GM19452 (cell line): ENCODE measurements at regions not wholly inside any gene's neighbourhood (a gene's known extent, or its start where the extent isn't known, plus 50 kb on each side); places are given as distances from the start of the nearest gene placed in this dataset.
A peak's percentile ranks its signal among the peaks of the same experiment; 100 is the strongest.
"Not testable (repeated sequence)": the region's sequence is repeated elsewhere in the genome, so short reads cannot be mapped to it uniquely, and the experiment has no call there.

Experiments used
- ATAC-seq: cut with Tn5 transposase; IDR thresholded peaks from one replicate; pipeline ENCODE4 v1.9.1; 2021; ENCODE audit not compliant: unreplicated experiment

GRCh38 chr5:91285062-91285461 lies 98.1 kb downstream of the ARRDC3 start:
- ATAC-seq = not testable (repeated sequence)

DNA sequence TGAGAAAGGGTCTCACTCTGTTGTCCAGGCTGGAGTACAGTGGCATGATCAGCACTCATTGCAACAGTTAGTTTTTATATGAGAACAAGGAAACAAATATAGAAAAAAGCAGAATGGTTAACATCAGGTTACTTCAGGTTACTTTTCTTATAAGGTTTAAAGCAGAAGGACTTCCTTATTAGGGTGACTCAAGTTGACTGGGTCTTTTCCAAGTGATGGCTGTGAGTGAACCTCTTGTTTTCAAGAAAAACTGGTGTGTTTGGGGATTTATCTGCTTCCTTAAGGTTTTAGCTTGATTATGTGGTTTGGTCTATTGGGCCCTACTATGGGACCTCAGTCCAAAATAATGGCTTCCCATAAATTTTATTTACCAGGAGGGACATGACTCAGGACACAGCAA lies 99.2 kb downstream of the ARRDC3 start:
- no peak for ATAC-seq

DNA sequence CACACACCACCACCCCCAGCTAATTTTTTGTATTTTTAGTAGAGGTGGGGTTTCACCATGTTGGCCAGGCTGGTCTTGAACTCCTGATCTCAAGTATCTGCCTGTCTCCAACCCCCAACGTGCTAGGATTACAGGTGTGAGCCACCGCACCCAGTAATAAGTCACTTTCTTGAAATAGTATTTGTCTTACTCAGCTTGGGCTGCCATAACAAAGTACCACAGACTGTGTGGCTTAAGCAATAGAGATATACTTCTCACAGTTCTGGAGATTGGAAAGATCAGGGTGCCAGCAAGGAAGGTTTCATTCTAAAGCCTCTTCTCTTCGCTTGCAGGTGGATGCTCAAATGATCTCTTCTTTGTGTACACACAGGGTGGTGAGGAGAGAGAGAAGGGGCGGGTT lies 99.8 kb downstream of the ARRDC3 start:
- no peak for ATAC-seq

- no peak for ATAC-seq
Observed at GRCh38 chr5:91282210-91282609, 100.9 kb downstream of the ARRDC3 start.

DNA sequence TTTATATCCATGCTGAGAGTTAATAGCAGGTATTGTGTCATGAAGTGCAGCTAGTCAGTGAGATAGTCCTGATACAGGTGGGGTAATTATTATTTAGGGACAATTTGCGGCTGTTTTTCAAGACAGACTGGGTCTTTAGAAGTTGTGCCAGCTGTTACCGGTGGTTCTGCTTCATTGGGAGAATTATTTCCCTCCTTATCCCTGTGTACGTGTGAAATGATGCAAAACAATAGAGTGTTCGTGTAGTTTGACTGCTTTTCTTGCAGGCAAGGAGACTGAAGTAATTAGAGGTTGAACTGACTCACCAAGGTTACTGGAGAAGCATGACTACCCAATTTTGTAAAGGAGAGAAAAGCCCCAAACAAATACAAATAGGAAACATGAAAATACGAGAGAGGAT lies 101.7 kb downstream of the ARRDC3 start:
- ATAC-seq = no peak

GRCh38 chr5:91280362-91281269 lies 102.5 kb downstream of the ARRDC3 start:
- ATAC-seq = peak; percentile 93

- no peak for ATAC-seq
Observed at GRCh38 chr5:91277840-91278239, 105.3 kb downstream of the ARRDC3 start.

- no peak for ATAC-seq
Observed at GRCh38 chr5:91277093-91277626, 106.0 kb downstream of the ARRDC3 start.

DNA sequence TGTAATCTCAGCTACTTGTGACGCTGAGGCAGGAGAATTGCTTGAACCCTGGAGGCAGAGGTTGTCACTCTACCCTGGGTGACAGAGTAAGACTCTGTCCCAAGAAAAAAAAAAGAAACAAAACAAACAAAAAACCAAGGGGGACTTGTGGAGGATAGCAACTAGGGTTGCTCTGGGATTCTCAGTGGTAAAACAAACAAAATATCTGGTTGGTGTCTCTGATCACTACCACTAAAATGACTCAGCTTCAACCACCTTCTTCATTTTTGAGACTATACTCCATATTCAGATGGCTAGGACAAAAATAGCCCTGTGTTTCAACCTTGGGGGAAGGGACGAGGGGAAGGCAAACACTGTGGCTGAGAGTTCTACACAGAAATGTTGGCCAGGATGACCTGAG lies 110.3 kb downstream of the ARRDC3 start:
- ATAC-seq = peak; percentile 85

GRCh38 chr5:91271999-91272398 lies 111.1 kb downstream of the ARRDC3 start:
- ATAC-seq = peak; percentile 54

- ATAC-seq = no peak
Observed at GRCh38 chr5:91269198-91269597, 113.9 kb downstream of the ARRDC3 start.

DNA sequence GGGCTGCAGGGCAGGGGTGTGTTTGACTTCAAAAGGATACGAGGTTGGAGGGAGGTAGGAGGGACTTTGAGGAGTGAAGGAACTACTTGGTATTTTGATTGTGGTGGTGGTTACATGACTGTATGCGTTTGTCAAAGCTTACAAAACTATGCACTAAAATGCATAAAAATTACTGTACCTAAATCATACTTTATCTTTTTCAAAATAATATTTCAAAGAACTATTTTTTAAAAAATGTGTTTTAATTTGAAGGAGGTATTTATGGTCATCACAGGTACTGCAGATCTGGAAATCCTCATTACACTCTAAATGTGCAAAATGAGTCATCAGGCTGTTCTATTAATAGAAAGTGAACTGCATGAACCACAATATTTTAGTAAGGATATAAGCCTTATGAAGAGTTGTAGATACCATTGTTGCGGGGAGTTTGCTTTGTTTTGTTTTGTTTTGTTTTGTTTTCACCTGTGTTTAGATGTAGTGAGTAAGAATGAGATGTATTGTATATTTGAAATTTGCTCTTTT lies 116.9 kb downstream of the ARRDC3 start:
- ATAC-seq = peak; percentile 72

GRCh38 chr5:91264311-91265051 lies 118.6 kb downstream of the ARRDC3 start:
- no peak for ATAC-seq

GRCh38 chr5:91263898-91264297 lies 119.2 kb downstream of the ARRDC3 start:
- ATAC-seq = no peak

GRCh38 chr5:91257301-91257700 lies 125.8 kb downstream of the ARRDC3 start:
- no peak for ATAC-seq

DNA sequence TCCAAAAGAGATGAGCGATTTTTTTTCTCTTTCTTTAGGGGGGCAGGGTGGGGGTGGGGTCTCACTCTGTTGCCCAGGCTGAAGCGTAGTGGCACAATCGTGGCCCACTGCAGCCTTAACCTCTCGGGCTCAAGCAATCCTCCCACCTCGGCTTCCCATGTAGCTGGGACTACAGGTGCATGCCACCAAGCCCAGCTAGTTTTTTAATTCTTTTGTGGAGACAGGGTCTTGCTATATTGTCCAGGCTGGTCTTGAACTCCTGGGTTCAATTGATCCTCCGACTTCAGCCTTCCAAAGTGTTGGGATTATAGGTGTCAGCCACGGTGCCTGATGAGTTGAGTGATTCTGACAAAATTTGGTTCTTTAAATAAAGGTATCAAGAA lies 127.0 kb downstream of the ARRDC3 start:
- ATAC-seq = no peak

GRCh38 chr5:91255396-91256141 lies 127.5 kb downstream of the ARRDC3 start:
- ATAC-seq = no peak

GRCh38 chr5:91252916-91253315 lies 130.2 kb downstream of the ARRDC3 start:
- ATAC-seq = no peak

DNA sequence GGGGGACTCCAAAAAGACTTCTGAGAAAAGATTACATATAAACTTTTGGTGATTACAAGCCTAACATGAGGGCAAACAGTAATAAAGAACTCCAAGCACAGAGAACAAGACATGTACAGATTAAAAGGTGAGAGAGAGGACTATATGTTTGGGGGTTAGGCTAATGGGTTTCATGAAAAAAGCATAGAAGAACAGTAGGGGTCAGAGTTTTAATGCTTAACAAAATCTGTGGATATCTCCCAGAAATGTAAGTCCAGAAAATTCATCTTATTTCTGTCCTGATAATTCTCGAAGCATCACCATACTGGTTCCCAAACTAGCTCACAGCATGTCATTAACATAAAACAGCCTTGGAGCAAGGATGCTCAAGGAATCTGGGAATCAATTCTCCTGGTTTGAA lies 137.2 kb downstream of the ARRDC3 start:
- no peak for ATAC-seq

- no peak for ATAC-seq
Observed at GRCh38 chr5:91245074-91245452, 138.1 kb downstream of the ARRDC3 start.
